ENCODE measurements at regions not wholly inside any gene's neighbourhood (a gene's known extent, or its start where the extent isn't known, plus 50 kb on each side); places are given as distances from the start of the nearest gene placed in this dataset.

DNA sequence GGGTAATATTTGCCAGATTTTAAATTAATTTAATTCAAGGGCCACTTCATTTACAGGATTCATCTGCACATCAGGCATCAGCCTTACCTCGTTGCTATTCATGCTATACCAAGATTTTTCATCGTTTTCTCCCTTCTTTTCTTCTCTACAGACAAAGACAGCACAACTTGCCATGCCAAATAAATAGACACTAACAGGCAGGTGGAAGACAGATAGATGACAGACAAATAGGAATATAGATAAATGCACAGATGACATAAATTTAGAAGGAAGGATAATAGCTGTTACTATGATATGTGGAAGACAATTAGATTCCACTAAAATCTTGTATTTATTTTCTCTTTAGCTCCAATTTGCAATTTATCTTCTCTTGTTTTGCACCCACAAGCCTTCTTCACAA lies 164.5 kb upstream of the ARX start:
- no peak overlapping the region for H3K4me3 ChIP-seq (ENCODE audit: low read depth, low read length)
- TF ChIP-seq, protein P1, sequence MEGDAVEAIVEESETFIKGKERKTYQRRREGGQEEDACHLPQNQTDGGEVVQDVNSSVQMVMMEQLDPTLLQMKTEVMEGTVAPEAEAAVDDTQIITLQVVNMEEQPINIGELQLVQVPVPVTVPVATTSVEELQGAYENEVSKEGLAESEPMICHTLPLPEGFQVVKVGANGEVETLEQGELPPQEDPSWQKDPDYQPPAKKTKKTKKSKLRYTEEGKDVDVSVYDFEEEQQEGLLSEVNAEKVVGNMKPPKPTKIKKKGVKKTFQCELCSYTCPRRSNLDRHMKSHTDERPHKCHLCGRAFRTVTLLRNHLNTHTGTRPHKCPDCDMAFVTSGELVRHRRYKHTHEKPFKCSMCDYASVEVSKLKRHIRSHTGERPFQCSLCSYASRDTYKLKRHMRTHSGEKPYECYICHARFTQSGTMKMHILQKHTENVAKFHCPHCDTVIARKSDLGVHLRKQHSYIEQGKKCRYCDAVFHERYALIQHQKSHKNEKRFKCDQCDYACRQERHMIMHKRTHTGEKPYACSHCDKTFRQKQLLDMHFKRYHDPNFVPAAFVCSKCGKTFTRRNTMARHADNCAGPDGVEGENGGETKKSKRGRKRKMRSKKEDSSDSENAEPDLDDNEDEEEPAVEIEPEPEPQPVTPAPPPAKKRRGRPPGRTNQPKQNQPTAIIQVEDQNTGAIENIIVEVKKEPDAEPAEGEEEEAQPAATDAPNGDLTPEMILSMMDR (IDR thresholded peaks at IDR 0.05; ENCODE audit: low read depth, low read length, missing control alignments): no peak
- no peak for DNase-seq (ENCODE audit: low read depth)

DNA sequence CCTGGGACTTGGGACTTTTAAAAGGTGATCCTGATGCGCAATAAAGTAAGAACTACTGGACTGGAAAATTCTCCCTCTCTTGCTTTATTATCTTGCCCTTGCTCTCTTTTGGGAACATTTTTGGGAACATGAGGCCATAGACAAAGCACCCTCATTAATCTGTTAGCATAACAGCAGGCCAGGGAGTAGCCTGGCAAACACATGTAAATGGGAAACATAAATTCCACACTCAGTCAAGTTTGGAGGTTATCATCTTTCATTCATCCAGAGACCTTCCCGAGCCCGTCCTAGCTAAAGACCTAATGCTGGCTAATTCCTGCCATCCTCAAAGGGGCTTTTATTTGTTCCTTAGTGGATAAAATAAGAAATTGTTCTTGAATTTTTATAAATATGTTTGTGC lies 162.8 kb upstream of the ARX start:
- DNase-seq (ENCODE audit: low read depth): no peak
- H3K4me3 ChIP-seq (ENCODE audit: low read depth, low read length): no peak overlapping the region
- TF ChIP-seq, protein P1 (IDR thresholded peaks at IDR 0.05; ENCODE audit: low read depth, low read length, missing control alignments): no peak

DNA sequence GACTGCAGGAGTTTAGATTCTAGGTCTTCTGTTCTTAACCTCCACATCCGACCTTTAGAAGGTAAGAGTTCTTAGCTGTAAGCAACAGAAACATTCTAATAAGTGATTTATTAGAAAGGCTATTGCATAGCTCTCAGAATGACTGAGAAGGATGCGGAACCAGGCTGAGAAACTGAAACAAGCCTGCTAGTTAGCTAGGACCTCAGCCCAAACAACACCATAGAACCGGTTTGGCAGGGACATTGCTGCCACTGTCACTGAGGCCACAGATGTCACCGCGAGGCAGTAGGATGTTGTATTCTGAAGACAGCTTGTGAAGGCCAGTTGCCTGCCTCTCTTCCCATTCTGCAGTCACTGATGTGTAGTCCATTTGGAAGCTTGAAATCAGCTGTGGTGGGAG lies 160.0 kb upstream of the ARX start:
- no peak overlapping the region for H3K4me3 ChIP-seq (ENCODE audit: low read depth, low read length)
- TF ChIP-seq, protein P1 (IDR thresholded peaks at IDR 0.05; ENCODE audit: low read depth, low read length, missing control alignments): no peak
- DNase-seq (ENCODE audit: low read depth): no peak

DNA sequence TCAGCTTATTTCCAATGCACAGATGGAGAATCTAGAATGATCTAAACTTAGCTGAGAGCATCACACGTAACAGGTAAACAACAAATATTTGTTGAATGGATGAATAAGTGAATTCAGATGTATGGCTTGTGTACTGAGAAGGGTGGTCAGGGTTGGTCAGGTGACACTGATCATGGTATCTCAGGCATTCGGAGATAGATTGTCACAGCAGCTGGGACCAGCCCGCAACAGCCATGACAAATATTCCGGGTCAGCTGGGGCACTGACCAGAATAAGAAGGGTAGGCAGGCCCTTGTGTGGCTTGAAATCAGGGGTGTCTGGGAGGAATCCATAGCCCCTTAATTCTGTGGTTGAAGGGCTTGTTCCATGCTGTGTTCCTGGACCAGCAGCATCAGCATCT lies 159.4 kb upstream of the ARX start:
- TF ChIP-seq, protein P1 (IDR thresholded peaks at IDR 0.05; ENCODE audit: low read depth, low read length, missing control alignments): no peak
- H3K4me3 ChIP-seq (ENCODE audit: low read depth, low read length): no peak overlapping the region
- DNase-seq (ENCODE audit: low read depth): no peak

DNA sequence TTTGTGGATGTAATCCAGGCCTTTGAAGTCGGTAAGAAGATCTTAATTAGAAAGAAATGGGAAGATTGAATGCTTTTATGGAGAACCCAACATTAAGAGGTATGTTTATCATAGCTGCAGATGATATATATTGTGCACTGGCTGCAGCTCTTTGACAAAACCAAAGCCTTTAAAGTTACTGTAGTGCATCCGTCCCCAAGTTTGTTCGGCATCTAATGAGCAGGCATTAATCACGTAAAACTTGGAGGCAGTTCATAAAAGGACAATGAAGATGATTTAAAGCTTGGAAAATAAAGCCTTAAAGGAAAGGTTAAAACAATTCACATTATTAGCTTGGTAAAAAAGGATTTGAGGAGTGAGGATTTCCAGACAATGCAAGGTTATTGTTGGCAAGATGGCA lies 150.8 kb upstream of the ARX start:
- no peak for DNase-seq (ENCODE audit: low read depth)
- no peak overlapping the region for H3K4me3 ChIP-seq (ENCODE audit: low read depth, low read length)
- TF ChIP-seq, protein P1 (IDR thresholded peaks at IDR 0.05; ENCODE audit: low read depth, low read length, missing control alignments): no peak

DNA sequence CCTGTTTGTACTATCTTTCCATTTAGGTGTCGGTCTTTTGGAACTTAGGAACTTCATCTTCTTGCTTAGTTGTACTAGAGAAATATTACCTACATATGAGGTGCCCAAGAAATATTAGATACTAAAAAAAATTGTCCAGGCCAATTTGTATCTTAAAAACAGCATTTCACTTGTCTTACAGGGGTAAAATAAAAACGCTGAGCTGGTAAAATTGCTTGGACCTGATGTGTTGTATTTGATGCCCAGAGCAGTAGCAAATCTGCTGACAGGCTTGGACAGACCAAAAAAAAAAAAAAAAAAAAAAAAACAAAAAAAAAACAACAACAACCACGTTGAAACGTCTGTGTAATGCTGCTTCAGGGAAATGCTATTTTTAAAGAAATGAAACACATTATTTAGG lies 150.4 kb upstream of the ARX start:
- no peak overlapping the region for H3K4me3 ChIP-seq (ENCODE audit: low read depth, low read length)
- TF ChIP-seq, protein P1 (IDR thresholded peaks at IDR 0.05; ENCODE audit: low read depth, low read length, missing control alignments): no peak
- no peak for DNase-seq (ENCODE audit: low read depth)

DNA sequence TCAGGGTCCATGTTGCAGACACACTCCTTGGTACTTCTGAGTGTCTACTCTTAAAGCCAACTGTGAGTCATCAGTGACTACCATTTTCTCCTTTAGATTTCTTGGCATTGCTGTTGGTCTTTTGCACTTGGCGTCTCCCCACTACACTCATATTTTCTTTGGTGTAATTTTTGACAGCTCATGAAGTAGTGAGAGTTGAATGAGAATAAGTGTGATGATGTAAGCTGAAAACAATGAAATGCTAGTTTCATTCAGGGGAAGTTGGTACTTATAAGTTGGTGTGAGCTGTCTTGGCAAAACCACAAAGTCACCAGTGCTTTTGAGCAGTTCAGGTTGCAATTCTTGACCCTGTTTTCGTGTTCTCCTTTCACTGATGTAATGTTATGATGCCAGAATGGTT lies 142.9 kb upstream of the ARX start:
- no peak for DNase-seq (ENCODE audit: low read depth)
- TF ChIP-seq, protein P1 (IDR thresholded peaks at IDR 0.05; ENCODE audit: low read depth, low read length, missing control alignments): no peak
- H3K4me3 ChIP-seq (ENCODE audit: low read depth, low read length): no peak overlapping the region

All from GM12864 (cell line).